ENCODE measurements at regions not wholly inside any gene's neighbourhood (a gene's known extent, or its start where the extent isn't known, plus 50 kb on each side); places are given as distances from the start of the nearest gene placed in this dataset.

DNA sequence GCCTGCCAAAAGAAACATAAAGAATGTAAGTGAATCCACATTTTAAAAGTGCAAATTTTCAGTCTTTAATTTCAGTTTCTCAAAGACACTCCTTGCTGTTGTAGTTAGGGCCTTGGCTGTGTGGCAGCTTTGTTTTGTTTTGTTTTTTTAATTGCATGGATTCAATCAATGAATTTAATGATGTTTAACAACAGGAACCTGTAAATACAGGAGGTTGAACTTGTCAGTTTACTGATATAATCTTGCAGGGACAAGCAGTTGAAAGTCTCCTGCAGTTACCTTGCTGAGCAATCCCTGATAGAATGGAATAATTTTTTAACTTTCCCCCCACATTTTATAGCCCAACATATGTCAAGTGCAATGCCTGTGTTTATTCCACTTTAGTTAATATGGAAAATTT lies 528.3 kb upstream of the PCDH7 start:
- no peak for TF ChIP-seq CTCF (IDR thresholded peaks at IDR 0.05)
- TF ChIP-seq EP300 (IDR thresholded peaks at IDR 0.05): no peak
- TF ChIP-seq POLR2A (IDR thresholded peaks at IDR 0.05): no peak
